ENCODE measurements at regions not wholly inside any gene's neighbourhood (a gene's known extent, or its start where the extent isn't known, plus 50 kb on each side); places are given as distances from the start of the nearest gene placed in this dataset.

DNA sequence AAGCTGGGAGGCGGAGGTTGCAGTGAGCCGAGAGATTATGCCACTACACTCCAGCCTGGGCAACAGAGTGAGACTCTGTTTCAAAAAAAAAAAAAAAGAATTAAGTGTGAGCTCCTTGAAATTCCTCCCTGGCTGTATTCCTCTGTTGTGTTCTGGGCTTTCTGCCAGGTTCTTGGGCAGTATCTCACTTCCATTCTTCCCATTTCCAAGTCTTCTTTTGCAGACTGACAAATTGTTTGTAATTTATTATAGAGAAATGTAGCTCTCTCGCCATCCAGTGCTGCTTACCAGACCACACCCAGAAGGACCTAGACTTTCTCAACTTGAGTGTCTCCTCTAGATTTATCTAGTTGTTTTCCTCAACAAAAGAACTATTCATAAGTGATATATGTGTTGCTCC lies 105.0 kb upstream of the ADGRL2 start:
- DNase-seq = peak; percentile 92

DNA sequence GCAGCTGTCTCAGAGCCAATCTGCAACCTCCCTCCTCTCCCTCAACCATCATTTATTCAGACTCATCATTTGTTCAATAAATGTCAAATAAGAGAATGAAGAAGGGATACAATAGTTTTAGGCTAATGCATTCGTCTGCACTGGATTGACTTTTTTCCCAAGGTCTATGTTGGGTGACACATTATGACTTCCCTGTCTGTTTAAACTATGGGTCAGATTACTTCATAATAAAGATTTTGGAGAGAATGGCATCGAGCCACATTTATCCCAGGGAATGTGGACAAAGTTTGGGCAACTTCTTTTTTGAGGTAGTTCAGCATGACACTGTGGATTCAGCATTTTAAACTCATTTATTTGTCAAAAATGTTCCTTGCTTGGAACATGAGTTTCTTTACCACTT lies 107.4 kb upstream of the ADGRL2 start:
- DNase-seq = peak; percentile 7

DNA sequence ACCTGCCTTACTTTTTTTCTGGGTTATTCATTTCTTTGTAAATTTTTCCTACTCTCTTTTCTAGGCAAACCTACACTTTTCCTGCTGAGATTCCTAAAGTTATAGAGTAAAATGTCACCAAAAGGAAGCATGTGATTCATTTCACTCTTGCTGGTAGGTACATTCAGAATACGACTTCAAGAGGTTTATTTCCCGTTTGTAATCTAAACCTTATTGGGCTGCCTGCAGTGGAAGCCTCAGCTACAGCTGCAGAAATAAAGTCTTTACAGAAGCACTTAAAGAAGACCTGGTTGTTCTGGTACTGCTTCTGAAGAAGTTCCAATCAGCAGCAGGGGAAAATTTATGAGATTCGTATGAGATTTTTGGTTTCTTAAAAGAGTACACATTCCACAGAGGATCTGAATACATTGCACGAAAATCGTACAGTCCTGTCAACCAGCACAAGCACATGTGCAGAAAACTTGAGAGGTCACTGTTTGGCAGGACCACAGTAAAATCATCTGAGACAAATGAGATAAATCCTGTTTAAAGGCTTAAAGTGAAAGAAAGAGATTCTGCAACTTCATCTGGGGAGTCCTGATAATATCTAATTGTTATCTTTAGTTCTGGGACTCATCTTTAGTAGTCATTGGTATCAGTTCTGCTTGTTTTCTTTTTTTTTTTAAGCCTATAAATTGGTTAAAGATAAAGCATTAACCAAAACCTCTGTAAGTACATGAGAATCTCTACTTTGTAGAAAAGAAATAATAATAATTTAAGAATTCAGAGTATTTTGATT lies 109.9 kb upstream of the ADGRL2 start:
- DNase-seq = no peak

DNA sequence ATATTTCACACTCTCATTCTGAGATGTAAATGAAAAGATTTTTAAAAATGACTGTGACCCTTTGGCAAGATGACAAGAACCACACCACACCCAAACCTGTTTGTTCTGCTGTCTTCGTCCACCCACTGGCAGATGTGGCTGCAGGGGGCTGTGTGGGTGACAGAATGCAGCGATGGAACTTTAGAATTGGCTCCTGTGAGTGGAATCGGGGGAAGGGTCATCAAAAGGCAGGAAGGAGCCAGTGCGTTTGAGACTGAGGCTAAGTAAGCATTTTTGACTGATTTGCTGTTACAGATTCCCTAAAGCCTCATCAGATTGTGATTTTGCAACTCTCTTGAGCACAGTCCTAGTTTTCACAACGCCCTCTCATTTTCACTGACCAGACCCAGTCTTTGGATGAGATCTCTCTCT lies 111.2 kb upstream of the ADGRL2 start:
- peak; percentile 78 for DNase-seq

DNA sequence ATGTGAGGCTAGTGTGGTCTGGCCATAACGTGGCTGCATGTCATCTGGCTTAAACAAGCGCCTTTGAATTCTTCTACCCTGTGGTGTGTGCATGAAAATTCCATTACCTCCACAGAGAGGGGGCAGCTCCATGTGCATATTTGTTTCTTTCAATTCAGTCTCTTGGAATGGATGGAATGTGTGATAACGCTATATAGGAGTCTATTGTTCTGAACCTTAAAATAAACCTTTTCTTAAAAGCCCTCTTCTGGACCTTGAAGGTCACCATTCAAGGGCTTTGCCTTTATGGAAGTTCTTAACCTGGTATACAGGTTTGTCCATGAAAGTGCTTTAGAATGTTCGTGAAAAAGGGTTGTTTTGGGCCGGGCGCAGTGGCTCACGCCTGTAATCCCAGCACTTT lies 118.2 kb upstream of the ADGRL2 start:
- DNase-seq = peak; percentile 69

DNA sequence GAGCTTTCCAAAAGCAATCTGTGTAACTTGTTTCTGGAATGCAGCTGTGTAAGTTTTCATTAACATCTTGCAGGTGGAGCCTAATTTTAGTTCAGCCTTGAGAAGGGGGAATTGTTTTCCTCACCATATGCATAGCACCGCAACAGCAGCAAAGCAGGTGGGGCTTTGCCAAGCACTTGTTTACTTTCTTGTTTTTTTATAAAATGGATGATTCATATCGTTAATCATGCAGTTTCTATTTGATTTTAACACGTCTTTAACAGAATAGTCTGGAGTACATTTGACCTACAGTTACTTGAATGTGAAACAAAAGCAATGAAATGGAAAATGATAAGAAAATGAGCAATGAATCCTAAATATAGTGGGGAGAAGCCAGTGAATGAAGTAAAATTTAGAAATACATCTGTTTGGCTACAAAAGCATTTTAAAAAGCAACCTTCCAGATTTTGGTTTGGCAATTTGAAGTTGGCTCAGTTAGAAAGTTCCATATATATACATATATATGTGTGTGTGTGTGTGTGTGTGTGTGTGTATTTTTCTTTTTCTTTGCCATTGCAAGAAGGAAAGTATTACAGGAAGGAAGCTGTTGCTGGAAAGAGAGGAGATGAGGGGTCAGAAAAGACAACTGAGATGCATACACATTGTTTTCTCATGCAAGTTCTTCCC lies 119.0 kb upstream of the ADGRL2 start:
- peak; percentile 19 for DNase-seq

DNA sequence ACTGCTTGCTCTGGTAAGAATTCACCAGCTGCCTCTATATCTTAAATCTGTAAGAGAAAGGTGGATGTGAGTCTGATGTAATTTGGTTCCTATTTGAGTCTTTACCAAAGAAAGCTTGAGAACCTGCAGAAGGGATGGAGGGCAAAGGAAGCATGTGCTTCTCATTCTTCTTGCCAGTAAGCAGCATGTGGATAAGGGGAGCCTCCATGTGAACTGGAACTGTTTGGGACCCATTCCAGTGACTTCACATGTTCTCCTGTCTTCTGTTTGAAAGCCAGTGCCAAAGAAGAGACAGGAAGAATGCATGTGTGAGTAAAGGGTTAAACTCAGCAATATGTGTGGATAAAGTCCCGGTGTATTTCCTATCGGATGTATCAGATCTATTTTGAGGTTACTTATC lies 119.6 kb upstream of the ADGRL2 start:
- DNase-seq = no peak

DNA sequence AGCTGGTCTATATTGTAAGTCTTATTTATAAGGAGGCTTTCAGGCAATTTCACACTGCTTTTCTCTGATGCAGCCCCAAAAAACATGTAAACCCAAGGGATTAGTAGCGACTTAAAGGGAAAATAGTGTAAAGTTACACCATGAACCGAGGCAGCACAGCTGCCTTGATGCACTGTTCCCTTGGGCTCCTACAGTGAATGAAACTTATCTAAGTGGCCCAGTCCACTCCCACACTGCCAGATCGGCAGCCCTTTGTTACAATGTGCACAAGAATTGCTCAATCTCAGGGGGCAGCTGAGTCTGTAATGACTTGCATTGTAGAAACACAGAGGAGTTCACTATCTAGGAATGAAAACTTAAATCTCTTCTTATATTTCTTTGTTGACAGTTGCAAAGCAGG lies 120.8 kb upstream of the ADGRL2 start:
- peak; percentile 8 for DNase-seq

DNA sequence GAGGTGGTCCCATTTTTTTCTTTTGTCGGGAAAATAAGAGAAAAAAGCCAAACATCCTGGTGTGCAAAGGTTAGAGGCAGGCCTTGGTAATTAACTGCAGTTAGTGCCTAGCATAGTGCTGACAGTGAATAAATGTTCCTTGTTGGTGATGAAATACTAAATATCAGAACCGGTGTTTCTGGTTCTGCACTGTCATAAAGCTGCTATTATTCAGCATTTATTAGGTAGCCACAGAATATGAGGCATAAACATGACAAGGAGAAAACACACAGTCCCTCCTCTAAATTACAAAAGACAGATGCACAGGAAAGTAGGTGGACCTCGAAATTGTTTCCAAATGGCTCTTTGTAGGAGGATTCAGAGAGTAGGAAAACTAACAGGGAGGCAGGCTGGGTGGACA lies 122.0 kb upstream of the ADGRL2 start:
- DNase-seq = no peak

DNA sequence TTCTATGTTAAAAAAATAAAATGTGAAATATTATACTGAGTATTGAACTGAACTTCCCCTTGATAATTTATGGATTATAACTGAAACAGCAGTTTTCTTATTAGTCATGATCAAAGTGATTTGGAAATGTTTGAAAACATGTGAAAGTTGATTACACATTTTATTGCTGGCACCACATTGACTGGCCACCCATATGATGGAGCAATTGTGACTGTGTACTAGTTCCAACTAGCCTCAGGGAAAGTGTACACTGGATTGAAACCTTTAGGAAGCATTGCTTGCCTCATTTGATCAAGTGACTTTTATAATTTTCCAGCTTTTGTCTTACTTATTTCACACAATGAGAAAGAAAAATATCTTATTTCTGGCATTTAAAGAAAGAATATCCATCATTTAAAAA lies 128.0 kb upstream of the ADGRL2 start:
- DNase-seq = no peak

DNA sequence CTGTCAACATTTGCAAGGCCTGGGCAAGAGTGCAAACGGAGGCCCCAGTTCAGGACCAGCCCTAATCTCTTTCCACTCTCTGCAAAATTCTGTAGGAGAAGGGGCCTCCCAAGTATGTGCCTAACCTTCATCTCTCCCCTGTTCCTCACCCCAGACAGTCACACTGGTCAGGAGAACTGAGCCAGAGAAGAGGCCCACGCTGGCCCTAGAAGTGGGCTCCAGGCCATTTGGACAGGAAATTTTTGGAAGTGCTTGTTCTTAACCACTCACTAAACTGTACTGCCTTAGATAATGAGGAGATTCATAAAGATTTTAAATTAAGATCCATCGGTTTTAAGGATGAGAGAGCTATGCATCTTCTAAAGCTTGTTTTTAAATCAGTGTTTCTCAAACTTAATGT lies 129.7 kb upstream of the ADGRL2 start:
- DNase-seq = no peak

DNA sequence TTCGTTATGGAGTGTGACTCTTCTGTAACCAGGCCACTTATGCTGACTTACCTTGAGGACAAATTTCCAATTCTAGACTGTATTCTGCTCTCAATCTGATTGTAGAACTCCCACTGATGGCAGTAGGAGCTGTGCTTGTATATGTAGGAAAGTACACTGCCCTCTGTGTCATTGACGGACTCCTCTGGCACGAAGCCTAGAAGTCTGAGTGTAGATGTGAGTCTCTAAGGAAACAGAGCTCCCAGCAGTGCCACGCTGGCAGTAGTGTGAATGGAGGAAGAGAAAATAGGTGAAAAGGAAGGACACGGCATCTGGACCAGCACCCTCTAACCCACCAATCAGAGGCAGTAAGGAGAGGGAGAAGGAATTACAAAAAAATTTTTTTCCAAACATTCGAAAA lies 130.4 kb upstream of the ADGRL2 start:
- DNase-seq = peak; percentile 92

DNA sequence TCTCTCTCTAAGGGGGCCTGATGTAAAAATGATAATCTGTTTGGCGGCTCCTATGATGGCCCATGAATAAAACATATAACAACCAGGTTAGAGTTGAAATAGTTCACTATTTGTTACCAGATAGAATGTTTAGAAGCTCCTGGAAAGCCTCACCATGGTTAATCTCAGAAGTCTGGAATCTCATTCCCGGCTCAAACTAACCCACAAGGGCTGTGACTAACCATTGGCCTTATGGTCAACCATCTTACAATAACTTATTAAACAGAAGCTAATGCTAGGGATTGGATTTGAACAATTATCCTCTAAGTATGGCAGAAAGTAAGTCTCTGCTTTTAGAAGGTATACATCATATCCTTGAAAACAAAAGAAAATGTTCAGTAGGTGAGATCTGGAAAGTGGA lies 134.1 kb upstream of the ADGRL2 start:
- DNase-seq = no peak

DNA sequence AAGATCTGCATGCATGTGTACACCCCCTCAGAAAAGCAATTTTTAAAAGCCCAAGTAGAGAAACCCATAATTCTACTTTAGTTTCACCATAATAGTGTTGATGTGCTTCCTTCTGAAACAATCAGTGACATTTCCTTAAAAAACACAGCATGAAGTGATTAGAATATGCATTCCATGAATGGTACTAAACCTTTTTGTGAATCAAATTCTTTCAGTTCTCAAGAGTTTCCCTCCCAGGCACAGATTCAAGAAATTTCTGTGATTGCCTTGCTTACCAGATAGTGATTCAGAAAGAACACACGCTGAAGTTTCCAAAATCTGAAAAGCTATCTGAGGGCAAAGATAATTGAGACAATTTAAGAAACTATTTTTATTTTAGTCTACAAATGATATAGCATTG lies 136.4 kb upstream of the ADGRL2 start:
- peak; percentile 86 for DNase-seq

DNA sequence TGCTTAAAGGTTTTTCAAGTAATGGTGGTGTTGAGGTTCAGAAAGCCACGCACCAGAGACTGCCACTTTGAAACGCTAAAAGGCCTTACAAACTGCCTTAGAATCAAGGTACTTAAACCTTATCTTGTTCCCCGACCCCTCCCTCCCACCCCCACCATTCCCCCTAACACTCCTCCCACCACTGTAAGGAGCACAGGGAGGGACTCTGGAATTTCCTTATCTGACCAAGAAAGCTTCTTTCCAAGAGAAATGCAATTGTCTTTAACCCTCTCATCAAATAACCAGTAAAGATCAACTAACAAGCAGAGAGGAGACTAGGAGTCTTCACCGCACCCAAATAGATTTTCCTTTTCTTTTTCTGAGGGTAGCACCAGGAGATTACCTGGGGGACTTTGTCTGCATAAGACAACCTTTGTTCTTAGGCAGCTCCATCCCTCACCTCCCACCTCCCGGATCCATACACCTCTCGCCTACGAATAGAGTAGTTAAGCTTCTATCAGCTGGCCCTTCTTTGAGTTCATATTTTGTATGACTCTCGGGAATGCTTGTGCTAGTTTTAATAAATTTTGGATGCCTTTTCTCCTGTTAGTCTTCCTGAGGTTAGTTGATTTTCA lies 137.7 kb upstream of the ADGRL2 start:
- no peak for DNase-seq

DNA sequence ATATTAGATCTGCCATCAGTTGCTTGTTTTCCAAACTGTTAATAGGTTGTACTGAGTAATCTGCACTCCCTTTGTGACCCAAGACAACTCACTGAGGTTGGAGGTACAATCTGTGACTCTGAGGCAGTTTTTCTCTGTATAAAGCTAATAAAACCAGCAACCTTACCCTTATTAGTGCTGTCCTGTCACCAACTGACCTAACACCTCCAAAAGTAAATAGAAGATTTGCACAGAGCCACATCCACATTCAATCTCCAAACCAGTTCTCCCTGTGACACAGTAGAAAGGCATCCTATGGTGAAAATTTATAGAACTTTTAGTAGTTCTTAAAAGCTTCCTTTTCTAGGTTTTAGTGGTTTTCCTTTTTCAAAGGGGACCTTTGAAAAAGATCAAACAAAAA lies 140.4 kb upstream of the ADGRL2 start:
- DNase-seq = peak; percentile 17

DNA sequence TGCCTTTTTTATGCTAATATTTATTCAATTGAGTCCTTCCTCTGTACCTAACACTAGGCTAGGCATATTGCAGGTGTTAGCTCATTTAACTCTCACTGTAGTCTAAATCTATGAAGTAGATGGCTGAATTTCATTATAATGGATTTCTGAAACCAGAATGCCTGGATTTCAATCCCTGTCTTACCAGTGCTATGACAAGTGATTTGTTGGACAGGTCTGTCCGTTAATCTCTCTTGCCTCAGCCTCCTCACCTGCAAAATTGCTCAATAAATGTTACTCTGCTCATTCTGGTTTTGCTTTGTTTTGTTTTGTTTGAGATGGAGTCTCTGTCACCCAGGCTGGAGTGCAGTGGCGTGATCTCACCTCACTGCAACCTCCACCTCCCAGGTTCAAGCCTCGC lies 146.1 kb upstream of the ADGRL2 start:
- DNase-seq = no peak

DNA sequence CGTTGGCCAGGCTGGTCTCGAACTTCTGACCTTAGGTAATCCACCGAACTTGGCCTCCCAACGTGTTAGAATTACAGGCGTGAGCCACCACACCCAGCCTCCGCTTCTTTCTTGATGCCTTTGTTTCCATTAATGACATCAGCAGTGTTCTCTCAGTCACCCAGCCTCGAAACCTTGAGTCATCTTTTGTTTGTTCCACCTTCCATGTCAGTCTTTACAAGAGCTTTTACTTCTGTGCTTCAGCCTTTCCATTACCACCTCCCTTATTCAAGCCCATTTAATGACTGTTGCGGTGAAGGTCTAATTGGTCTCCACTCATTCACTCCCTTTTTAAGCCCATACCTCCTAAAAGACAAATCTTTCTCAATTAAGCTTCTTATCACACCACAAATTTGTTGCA lies 146.6 kb upstream of the ADGRL2 start:
- no peak for DNase-seq

DNA sequence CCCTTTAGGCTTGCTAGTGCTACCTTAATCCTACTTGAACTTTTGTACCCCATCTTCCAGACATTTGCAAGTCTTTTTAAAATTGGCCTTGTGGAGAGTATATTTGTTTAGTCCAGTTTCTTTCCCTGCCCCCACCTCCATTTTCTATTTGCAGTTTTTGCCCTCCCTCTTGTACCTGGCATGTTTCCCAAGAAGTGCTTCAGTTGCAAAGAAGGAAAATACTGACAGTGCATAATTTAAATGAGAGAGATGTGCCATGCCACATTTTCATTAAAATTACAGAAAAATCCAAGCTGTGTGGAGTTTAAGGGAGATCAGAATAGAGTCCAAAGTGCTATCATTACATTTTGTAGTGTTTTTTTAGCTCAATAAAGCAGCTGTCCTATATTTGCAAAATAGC lies 150.0 kb upstream of the ADGRL2 start:
- no peak for DNase-seq

DNA sequence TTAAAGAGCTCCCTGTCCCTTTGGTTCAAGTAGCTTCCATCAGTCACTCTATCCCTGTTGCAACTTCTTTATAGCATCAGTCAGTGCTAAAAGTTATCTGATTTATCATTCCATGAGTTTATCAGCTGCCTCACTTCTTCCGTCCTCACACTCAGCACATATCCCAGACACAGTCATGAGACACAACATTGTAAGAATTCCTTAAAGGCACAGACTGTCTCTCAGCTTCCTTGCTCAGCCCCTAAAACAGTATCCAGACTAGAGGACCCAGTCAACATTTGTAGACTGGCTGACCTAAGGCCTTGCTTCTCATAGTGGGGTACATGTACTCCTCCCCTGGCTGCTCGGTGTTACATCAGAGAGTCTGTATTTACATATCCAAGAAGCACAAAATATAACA lies 164.9 kb upstream of the ADGRL2 start:
- peak; percentile 5 for DNase-seq

DNA sequence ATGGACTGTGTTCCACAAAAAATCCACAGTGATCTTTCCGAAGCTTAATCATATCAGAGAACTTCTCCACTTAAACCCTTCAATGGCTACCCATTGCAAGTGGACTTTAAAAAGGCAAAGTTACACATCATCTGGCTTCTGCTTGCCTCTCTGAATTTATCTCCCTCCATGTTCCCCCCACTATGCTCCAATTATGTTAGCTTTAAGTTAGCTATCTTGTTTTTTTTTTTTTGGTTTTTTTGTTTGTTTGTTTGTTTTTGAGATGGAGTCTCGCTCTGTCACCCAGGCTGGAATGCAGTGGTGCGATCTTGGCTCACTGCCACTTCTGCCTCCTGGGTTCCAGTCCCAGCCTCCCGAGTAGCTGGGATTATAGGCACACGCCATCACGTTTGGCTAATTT lies 166.4 kb upstream of the ADGRL2 start:
- no peak for DNase-seq

DNA sequence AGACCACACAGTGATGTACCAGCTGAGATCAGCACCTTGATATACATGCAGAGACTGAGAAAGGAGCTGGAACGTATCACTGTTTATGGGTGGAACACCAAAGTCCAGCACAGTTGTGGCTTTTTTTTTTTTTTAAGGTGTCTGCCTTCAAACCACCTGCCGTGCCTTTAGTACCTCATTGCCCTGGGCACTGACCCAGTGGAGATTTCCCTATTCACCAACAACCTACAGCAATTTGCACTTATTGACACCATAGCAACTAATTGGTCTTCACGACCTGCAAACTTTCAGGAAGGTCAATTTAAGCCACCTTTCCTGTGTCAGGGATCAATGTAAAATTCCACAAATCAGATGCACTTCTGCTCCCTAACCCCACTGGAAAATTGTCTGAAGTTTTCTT lies 181.6 kb upstream of the ADGRL2 start:
- no peak for DNase-seq

DNA sequence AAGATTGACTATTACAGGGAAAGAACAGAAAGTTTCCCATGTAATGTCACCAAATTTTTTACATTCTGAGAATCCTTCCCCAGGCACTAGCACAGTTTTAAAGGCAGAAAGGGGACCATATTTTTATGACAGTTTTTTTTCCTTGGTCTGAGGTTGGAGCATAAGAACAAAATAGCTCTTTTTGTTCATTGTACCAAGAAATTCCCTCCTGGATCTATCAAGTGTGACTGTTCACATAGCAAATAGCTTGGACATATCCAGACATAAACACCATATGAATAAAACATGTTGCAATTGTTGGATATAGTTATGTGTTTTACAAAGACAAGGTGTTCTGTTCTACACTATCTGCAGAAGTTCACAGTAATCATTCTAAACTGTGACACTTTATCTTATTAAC lies 182.4 kb upstream of the ADGRL2 start:
- DNase-seq = no peak

DNA sequence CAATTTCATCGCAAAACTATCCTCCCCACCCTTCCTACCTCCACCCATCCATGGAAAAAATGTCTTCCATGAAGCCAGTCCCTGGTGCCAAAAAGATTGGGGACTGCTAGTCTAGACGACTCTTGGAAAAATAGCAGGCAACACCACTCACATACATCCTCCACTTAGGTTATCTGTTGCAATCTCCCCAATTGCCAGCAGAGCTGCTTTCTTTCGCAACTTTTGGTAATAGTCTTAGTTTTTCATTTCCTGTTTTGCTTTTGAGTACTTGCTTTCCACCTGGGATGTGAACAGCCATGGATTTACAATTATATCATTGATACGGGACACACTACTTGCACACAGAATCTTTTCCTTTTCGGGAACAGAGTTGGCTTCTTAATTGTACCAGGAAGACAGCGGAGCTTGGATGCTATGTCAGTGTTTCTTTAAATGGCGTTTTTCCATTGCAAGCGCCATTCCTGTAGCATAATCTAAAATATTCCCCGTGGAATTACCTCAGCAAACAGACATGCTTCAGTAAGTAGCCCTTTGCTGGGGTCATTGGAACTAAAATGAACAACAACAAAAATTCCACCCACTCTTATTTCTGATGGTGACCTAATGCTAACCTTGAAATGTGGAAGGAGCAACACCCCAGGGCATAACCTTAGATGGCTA lies 183.3 kb upstream of the ADGRL2 start:
- DNase-seq = no peak
